ENCODE measurements at regions not wholly inside any gene's neighbourhood (a gene's known extent, or its start where the extent isn't known, plus 50 kb on each side); places are given as distances from the start of the nearest gene placed in this dataset.
A peak's percentile ranks its signal among the peaks of the same experiment; 100 is the strongest.
"Not testable (repeated sequence)": the region's sequence is repeated elsewhere in the genome, so short reads cannot be mapped to it uniquely, and the experiment has no call there.

- TF ChIP-seq JUND (IDR thresholded peaks at IDR 0.05; ENCODE audit: low read depth), result no peak
- in situ Hi-C loops (cut with HindIII; ENCODE audit: low pct_unique_long_range_greater_than_20kb, low sequenced_read_pairs), result no loop called here
- no peak for DNase-seq (ENCODE audit: low read depth in 1 of 2, low spot score in 1 of 2)
Observed at GRCh38 chr11:23423656-23424055, 563.4 kb upstream of the CCDC179 start.

- in situ Hi-C loops (cut with HindIII; ENCODE audit: low pct_unique_long_range_greater_than_20kb, low sequenced_read_pairs), result no loop called here
- no peak for TF ChIP-seq JUND (IDR thresholded peaks at IDR 0.05; ENCODE audit: low read depth)
- no peak for DNase-seq (ENCODE audit: low read depth in 1 of 2, low spot score in 1 of 2)
Observed at GRCh38 chr11:23425381-23425780, 565.1 kb upstream of the CCDC179 start.

GRCh38 chr11:23429569-23429968 is 569.3 kb upstream of the CCDC179 start:
- TF ChIP-seq JUND (IDR thresholded peaks at IDR 0.05; ENCODE audit: low read depth), result no peak
- in situ Hi-C loops (cut with HindIII; ENCODE audit: low pct_unique_long_range_greater_than_20kb, low sequenced_read_pairs), result no loop called here
- no peak for DNase-seq (ENCODE audit: low read depth in 1 of 2, low spot score in 1 of 2)

- TF ChIP-seq JUND (IDR thresholded peaks at IDR 0.05; ENCODE audit: low read depth), result no peak
- in situ Hi-C loops (cut with HindIII; ENCODE audit: low pct_unique_long_range_greater_than_20kb, low sequenced_read_pairs), result no loop called here
- DNase-seq (ENCODE audit: low read depth in 1 of 2, low spot score in 1 of 2), result no peak
Observed at GRCh38 chr11:23453522-23453921, 593.2 kb upstream of the CCDC179 start.

- TF ChIP-seq JUND (IDR thresholded peaks at IDR 0.05; ENCODE audit: low read depth), result no peak
- DNase-seq (ENCODE audit: low read depth in 1 of 2, low spot score in 1 of 2), result peak in 1 of 2 experiments; percentile 20
- in situ Hi-C loops (cut with HindIII; ENCODE audit: low pct_unique_long_range_greater_than_20kb, low sequenced_read_pairs), result no loop called here
Observed at GRCh38 chr11:23455321-23455891, 595.1 kb upstream of the CCDC179 start.

- TF ChIP-seq JUND (IDR thresholded peaks at IDR 0.05; ENCODE audit: low read depth), result no peak
- no peak for DNase-seq (ENCODE audit: low read depth in 1 of 2, low spot score in 1 of 2)
- in situ Hi-C loops (cut with HindIII; ENCODE audit: low pct_unique_long_range_greater_than_20kb, low sequenced_read_pairs), result no loop called here
Observed at GRCh38 chr11:23457641-23458040, 597.4 kb upstream of the CCDC179 start.

GRCh38 chr11:23471878-23472277 is 611.6 kb upstream of the CCDC179 start:
- TF ChIP-seq JUND (IDR thresholded peaks at IDR 0.05; ENCODE audit: low read depth), result no peak
- in situ Hi-C loops (cut with HindIII; ENCODE audit: low pct_unique_long_range_greater_than_20kb, low sequenced_read_pairs), result no loop called here
- no peak for DNase-seq (ENCODE audit: low read depth in 1 of 2, low spot score in 1 of 2)

GRCh38 chr11:23473782-23474181 is 613.5 kb upstream of the CCDC179 start:
- in situ Hi-C loops (cut with HindIII; ENCODE audit: low pct_unique_long_range_greater_than_20kb, low sequenced_read_pairs), result no loop called here
- TF ChIP-seq JUND (IDR thresholded peaks at IDR 0.05; ENCODE audit: low read depth), result no peak
- no peak for DNase-seq (ENCODE audit: low read depth in 1 of 2, low spot score in 1 of 2)

GRCh38 chr11:23480736-23481135 is 620.5 kb upstream of the CCDC179 start:
- in situ Hi-C loops (cut with HindIII; ENCODE audit: low pct_unique_long_range_greater_than_20kb, low sequenced_read_pairs), result no loop called here
- DNase-seq (ENCODE audit: low read depth in 1 of 2, low spot score in 1 of 2), result no peak
- TF ChIP-seq JUND (IDR thresholded peaks at IDR 0.05; ENCODE audit: low read depth), result no peak

- DNase-seq (ENCODE audit: low read depth in 1 of 2, low spot score in 1 of 2); in situ Hi-C loops (cut with HindIII; ENCODE audit: low pct_unique_long_range_greater_than_20kb, low sequenced_read_pairs): not testable (repeated sequence)
Observed at GRCh38 chr11:23484146-23484545, 623.9 kb upstream of the CCDC179 start.

GRCh38 chr11:23484618-23485017 is 624.3 kb upstream of the CCDC179 start:
- DNase-seq (ENCODE audit: low read depth in 1 of 2, low spot score in 1 of 2); in situ Hi-C loops (cut with HindIII; ENCODE audit: low pct_unique_long_range_greater_than_20kb, low sequenced_read_pairs): not testable (repeated sequence)

GRCh38 chr11:23490557-23491235 is 630.4 kb upstream of the CCDC179 start:
- DNase-seq (ENCODE audit: low read depth in 1 of 2, low spot score in 1 of 2), result no peak
- in situ Hi-C loops (cut with HindIII; ENCODE audit: low pct_unique_long_range_greater_than_20kb, low sequenced_read_pairs), result no loop called here
- no peak for TF ChIP-seq JUND (IDR thresholded peaks at IDR 0.05; ENCODE audit: low read depth)

- DNase-seq (ENCODE audit: low read depth in 1 of 2, low spot score in 1 of 2), result no peak
- in situ Hi-C loops (cut with HindIII; ENCODE audit: low pct_unique_long_range_greater_than_20kb, low sequenced_read_pairs), result no loop called here
- TF ChIP-seq JUND (IDR thresholded peaks at IDR 0.05; ENCODE audit: low read depth), result no peak
Observed at GRCh38 chr11:23494981-23495380, 634.7 kb upstream of the CCDC179 start.

GRCh38 chr11:23496340-23496739 is 636.1 kb upstream of the CCDC179 start:
- no peak for TF ChIP-seq JUND (IDR thresholded peaks at IDR 0.05; ENCODE audit: low read depth)
- no peak for DNase-seq (ENCODE audit: low read depth in 1 of 2, low spot score in 1 of 2)
- in situ Hi-C loops (cut with HindIII; ENCODE audit: low pct_unique_long_range_greater_than_20kb, low sequenced_read_pairs), result no loop called here
